ENCODE measurements at regions not wholly inside any gene's neighbourhood (a gene's known extent, or its start where the extent isn't known, plus 50 kb on each side); places are given as distances from the start of the nearest gene placed in this dataset.

- no peak for TF ChIP-seq TAF1 (conservative IDR thresholded peaks at IDR 0.05)
- TF ChIP-seq HNF4G (IDR thresholded peaks at IDR 0.05), result no peak
- TF ChIP-seq HNF4A (conservative IDR thresholded peaks at IDR 0.05), result no peak
- TF ChIP-seq FOXA2 (IDR thresholded peaks at IDR 0.05), result no peak
- no peak for TF ChIP-seq ATF3 (IDR thresholded peaks at IDR 0.05)
These were observed 334.1 kb downstream of the KCNJ2 start (continued) for GRCh38 chr17:70503449-70503848.

GRCh38 chr17:70510288-70510687 is 341.0 kb downstream of the KCNJ2 start:
- H3K27ac ChIP-seq (ENCODE audit: low read depth in 1 of 2, low read length in 2 of 2), result no peak overlapping the region
- H3K4me1 ChIP-seq (ENCODE audit: control insufficient read depth in 4 of 4, insufficient read depth in 4 of 4, low read length in 3 of 4), result no peaks in the 10 kb centered on the region
- WGBS, result 69% methylated on average over 2 of the region's 2 CpGs
- H3K9ac ChIP-seq (ENCODE audit: low read depth in 1 of 2, low read length in 2 of 2), result no peak overlapping the region
- TF ChIP-seq TAF1 (conservative IDR thresholded peaks at IDR 0.05) (no peak), JUND (IDR thresholded peaks at IDR 0.05) (no peak), ATF3 (IDR thresholded peaks at IDR 0.05) (no peak), GABPA (IDR thresholded peaks at IDR 0.05 in 1 of 2, conservative IDR thresholded peaks at IDR 0.05 in 1 of 2) (no peak), YY1 (IDR thresholded peaks at IDR 0.05) (no peak), RAD21 (IDR thresholded peaks at IDR 0.05) (no peak), REST (IDR thresholded peaks at IDR 0.05) (no peak), SP1 (IDR thresholded peaks at IDR 0.05) (no peak)
- H3K9me3 ChIP-seq (ENCODE audit: control insufficient read depth in 4 of 4, low read length in 3 of 4), result no peaks in the 10 kb centered on the region
- no peaks in the 10 kb centered on the region for H3K36me3 ChIP-seq (ENCODE audit: control insufficient read depth in 4 of 4, insufficient read depth in 3 of 4, low read depth in 1 of 4, low read length in 3 of 4)
- peaks cover 0 to 2% (median 0%) of the 10 kb centered on the region in 4 donors for H3K27me3 ChIP-seq (ENCODE audit: control insufficient read depth in 4 of 4, insufficient read depth in 4 of 4, low read length in 3 of 4)
- no peak overlapping the region for H3K4me3 ChIP-seq (ENCODE audit: low read depth in 1 of 3, low read length in 3 of 3)
- no peak for DNase-seq (ENCODE audit: low spot score)

- Histone ChIP-seq H3K9me3 (ENCODE audit: control insufficient read depth in 4 of 4, low read length in 3 of 4) (no peaks in the 10 kb centered on the region), H3K36me3 (ENCODE audit: control insufficient read depth in 4 of 4, insufficient read depth in 3 of 4, low read depth in 1 of 4, low read length in 3 of 4) (no peaks in the 10 kb centered on the region), H3K9ac (ENCODE audit: low read depth in 1 of 2, low read length in 2 of 2) (no peak overlapping the region), H3K27ac (ENCODE audit: low read depth in 1 of 2, low read length in 2 of 2) (no peak overlapping the region), H3K27me3 (ENCODE audit: control insufficient read depth in 4 of 4, insufficient read depth in 4 of 4, low read length in 3 of 4) (peaks cover 0 to 2% (median 0%) of the 10 kb centered on the region in 4 donors), H3K4me3 (ENCODE audit: low read depth in 1 of 3, low read length in 3 of 3) (no peak overlapping the region), H3K4me1 (ENCODE audit: control insufficient read depth in 4 of 4, insufficient read depth in 4 of 4, low read length in 3 of 4) (peaks cover 0 to 2% (median 0%) of the 10 kb centered on the region in 4 donors)
- no peak for DNase-seq (ENCODE audit: low spot score)
- TF ChIP-seq CTCF (IDR thresholded peaks at IDR 0.05; ENCODE audit: low read depth, low read length, missing input control), result no peak
- TF ChIP-seq GABPA (IDR thresholded peaks at IDR 0.05 in 1 of 2, conservative IDR thresholded peaks at IDR 0.05 in 1 of 2), result no peak
These were observed 348.5 kb downstream of the KCNJ2 start for GRCh38 chr17:70517816-70518215.

Data from liver (tissue), 8 donors.